ENCODE measurements at regions not wholly inside any gene's neighbourhood (a gene's known extent, or its start where the extent isn't known, plus 50 kb on each side); places are given as distances from the start of the nearest gene placed in this dataset.

DNA sequence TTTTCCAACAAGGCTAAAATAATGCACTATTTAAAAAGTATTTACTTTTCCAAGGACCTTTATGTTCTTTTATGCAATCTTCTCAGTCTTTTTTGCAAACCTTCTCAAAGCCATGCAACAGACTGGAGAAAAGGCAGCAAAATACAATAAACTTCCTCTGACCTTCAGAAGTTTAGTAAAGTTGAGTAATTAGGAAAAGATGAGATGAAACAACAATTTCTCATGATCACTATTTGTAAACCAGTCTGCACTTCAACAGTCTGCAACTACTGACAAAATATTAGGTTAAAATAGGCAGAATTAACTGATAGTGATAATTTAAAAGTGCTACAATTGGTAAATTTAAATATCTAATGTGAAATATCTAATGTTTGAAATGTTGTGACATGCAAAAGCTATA is 884.9 kb upstream of the PCDH10 start:
- no peak for DNase-seq (ENCODE audit: low read depth, low spot score)

- no peak for DNase-seq (ENCODE audit: low read depth, low spot score)
These were observed 882.7 kb upstream of the PCDH10 start for GRCh38 chr4:132266374-132266773.

DNA sequence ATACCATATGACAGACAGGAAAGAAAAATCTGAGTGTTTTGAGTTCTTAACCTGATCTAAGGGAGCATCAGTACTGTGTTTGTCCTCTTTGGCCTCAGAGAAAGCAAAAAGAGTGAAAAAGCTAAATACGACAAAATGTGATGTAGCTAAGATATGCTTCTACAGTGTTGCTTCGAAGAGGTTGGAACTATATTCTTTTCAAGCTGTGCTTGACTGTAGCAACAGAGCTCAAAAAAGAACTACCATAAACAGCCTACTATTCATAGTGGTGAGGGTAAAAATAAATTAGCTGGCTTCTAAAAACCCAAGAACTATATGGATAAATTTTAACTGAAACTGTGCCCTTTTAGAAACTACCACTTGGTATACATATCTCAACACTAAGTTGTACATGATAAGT is 881.8 kb upstream of the PCDH10 start:
- no peak for DNase-seq (ENCODE audit: low read depth, low spot score)

DNA sequence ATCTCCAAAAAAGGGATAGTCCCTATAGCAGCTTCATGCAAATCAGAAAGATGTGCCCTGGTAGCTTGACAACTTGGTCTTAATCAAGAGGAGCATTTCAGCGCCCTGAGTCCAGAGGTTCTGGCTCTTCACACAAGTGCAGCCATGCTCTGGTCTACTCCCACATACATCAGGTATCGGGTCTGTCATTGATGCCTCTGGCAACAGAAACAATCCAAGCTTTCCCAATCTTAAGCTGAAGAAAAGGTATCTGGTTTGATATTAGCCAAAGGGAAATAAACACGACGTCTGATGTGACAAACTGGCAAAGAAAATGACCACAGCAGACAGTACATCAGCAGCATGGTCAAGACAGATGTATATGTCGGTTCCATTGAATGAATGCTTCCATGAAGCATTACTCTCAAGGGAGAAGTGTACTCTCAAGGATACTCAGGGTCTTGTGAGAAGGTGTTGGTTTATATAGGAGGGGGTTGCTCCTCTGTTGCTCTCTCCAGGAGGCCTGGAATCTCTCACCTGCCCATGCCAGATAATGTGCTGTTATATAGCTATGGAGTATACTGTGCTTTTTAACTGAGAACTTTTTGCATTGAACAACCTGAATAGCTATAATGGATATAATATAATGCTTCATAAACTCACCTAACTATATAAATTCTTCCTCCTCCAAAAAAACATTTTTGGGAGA is 879.6 kb upstream of the PCDH10 start:
- DNase-seq (ENCODE audit: low read depth, low spot score), result no peak

- DNase-seq (ENCODE audit: low read depth, low spot score), result no peak
These were observed 873.4 kb upstream of the PCDH10 start for GRCh38 chr4:132275583-132276121.

DNA sequence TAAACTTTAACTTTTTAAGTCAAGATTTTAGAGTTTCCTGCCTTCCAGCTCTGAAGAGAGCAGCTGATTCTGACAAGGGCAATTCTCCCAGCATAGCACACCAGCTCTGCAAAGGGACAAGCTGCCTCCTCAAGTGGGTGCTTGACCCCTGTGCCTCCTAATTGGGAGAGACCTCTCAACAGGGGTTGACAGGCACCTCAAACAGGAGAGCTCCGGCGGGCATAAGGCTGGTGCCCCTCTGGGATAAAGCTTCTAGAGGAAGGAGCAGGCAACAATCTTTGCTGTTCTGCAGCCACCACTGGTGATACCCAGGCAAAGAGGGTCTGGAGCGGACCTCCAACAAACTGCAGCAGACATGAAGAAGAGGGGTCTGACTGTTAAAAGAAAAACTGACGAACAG is 872.9 kb upstream of the PCDH10 start:
- no peak for DNase-seq (ENCODE audit: low read depth, low spot score)

DNA sequence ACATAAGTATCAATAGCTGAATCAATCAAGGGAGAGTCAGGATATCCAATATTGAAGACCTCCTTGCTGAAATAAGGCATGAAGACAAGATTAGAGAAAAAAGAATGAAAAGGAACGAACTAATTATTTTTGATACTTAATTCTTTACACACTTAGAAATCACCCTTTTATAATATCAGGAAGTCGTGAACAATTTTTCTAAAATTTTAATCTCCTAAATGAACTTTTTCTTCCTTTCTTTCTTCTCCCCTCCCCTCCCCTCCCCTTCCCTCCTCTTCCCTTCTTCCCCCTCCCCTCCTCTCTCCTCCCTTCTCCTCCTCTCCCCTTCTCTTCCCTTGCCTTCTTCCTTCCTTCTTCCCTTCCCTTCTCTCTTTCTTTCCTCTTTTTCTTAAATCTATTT is 872.1 kb upstream of the PCDH10 start:
- no peak for DNase-seq (ENCODE audit: low read depth, low spot score)

GRCh38 chr4:132281733-132282132 is 867.4 kb upstream of the PCDH10 start:
- no peak for DNase-seq (ENCODE audit: low read depth, low spot score)

- no peak for DNase-seq (ENCODE audit: low read depth, low spot score)
These were observed 864.1 kb upstream of the PCDH10 start for GRCh38 chr4:132284910-132285426.

- no peak for DNase-seq (ENCODE audit: low read depth, low spot score)
These were observed 851.7 kb upstream of the PCDH10 start for GRCh38 chr4:132297346-132297745.

GRCh38 chr4:132299841-132300240 is 849.3 kb upstream of the PCDH10 start:
- no peak for DNase-seq (ENCODE audit: low read depth, low spot score)

- DNase-seq (ENCODE audit: low read depth, low spot score), result no peak
These were observed 836.6 kb upstream of the PCDH10 start for GRCh38 chr4:132312521-132312920.

GRCh38 chr4:132313852-132314251 is 835.2 kb upstream of the PCDH10 start:
- no peak for DNase-seq (ENCODE audit: low read depth, low spot score)

- DNase-seq (ENCODE audit: low read depth, low spot score), result no peak
These were observed 832.4 kb upstream of the PCDH10 start for GRCh38 chr4:132316738-132317137.

- DNase-seq (ENCODE audit: low read depth, low spot score), result no peak
These were observed 831.2 kb upstream of the PCDH10 start for GRCh38 chr4:132317923-132318322.

DNA sequence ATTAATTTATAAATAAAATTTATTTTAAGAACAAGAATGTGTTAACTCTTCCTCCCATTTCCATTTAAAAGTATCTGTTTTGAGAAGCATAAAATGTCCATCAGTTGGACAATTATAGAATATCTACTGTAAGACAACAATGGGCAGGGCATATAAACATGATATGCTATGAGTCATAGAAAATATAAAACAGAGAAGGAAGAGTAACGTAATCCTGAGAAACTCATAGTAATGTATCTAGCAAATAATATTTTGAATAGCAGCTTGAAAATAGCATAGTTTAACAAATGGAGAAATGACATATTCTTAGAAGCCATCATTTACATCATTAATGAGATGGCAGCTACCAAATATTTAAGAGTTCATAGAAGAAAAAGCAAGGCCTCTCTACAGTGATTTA is 820.3 kb upstream of the PCDH10 start:
- no peak for DNase-seq (ENCODE audit: low read depth, low spot score)

DNA sequence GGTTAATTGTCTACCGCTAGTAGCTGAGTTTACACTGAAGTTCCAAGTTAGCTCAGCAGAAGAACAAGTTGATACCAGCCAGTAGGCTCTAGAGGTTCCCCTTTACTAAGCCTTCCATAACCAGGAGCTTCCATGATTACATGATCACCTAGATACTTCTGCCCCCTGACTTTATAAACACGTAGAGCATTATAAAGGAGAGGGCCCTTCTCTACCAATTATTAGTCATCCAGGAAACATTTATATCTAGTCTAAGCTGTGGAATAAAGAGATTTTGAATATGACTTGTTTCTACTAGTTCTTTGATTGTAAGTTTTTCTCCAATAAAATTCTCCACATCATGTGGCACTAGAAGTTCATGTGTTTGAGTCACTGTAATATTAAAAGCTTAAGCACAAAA is 818.1 kb upstream of the PCDH10 start:
- no peak for DNase-seq (ENCODE audit: low read depth, low spot score)

DNA sequence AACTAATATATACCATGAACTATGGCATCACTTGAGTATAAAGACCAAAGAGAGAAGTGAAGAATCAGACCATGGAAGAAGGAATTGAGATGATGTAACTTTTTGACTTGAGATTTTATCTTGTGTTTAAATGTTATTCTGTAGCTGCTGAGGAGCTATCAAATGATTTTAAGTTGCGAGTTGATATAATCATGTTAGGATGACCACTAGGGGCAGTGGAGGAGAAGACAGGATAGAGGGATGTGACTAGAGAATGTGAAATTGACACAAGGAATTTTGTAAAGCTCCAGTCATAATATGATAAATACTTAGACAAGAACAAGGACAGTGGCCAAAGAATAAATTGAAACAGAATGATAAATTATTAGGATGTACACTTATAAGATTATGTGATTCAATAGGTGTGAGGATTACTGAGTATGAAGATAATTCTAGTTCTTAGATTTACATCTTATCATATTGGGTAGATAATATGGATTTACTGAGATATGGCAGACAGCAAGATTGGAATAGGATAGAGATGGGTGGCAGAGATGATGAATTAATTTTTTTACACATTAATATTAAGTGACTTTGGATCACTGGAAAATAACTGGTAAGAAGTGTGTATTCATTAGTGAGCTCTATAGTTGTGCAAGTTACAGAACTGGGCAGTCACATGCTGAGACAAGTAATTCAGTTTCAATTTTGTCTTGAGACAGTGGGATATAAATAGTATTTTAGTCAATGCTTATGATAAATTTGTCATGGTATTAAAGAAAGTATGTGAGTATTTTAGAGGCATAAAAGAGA is 816.0 kb upstream of the PCDH10 start:
- DNase-seq (ENCODE audit: low read depth, low spot score), result no peak

GRCh38 chr4:132333724-132334047 is 815.4 kb upstream of the PCDH10 start:
- DNase-seq (ENCODE audit: low read depth, low spot score), result no peak

DNA sequence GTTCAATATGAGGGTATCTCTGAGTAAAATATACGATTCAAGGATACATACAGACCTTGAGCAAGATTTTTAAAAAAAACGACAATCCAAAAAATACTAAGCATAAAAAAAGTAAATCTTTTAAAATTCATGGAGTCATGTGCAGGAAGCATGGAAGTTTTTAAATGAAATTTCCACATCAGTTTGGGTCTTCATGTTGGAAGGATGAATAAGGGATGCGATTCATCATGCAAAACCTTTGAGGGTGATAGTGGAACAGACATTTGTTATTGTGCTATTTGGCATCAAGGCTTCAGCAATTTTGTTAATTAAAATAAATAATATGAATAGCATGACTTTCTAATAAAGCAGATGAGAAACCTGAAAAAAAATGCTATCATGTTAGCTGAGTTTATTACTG is 815.0 kb upstream of the PCDH10 start:
- no peak for DNase-seq (ENCODE audit: low read depth, low spot score)

DNA sequence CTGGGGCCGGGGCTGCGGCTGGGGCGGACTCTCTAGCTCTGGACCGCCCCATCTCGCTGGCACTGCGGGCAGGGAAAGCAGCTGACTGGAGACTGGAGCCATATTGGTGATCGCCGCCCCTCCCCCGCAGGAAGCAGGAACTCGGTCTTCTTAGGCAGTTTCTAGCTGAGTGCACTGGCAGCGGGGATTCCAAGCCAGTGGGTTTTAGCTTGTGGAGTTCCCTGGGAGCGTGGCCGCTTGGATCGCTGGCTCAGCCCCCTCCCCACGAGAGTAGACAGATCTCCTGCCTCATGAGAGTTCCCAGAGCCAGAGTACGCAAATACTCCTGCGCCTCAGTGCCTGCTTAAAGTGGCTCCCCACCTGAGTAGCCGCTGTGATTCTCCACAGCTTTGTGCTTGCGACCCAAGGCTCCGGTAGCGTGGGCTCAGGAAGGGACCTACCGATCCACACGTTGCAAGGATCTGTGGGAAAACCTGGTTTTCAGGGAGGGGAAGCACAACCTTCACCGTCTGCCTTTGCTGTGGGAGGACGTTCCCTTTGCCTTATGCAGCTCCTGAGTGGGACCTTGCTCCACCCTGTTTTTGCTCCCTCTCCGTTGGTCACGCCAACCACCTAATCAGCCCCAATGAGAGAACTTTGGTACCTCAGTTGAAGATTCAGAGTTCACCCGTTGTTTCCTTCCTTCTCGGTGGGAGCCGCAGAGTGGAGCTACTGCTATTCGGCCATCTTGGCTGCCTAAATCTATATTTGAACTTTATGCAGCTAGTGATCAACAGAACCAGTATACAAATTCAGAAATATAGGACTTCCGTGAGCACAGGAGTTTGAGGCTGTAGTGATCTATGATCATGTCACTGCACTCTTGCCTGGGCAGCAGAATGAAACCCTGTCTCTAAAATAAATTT is 803.9 kb upstream of the PCDH10 start:
- DNase-seq (ENCODE audit: low read depth, low spot score), result no peak

DNA sequence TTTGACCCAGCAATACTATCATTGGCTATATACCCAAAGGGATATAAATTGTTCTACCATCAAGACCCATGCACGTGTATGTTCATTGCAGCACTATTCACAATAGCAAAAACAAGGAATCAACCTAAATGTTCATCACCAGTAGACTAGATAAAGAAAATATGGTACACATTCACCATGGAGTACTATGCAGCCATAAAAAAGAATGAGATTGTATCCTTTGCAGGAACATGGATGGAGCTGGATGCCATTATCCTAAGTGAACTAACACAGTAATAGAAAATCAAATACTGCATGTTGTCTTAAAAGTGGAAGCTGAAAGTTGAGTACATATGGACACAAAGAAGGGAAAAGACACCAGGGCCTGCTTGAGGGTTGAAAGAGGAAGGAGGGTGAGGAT is 803.1 kb upstream of the PCDH10 start:
- DNase-seq (ENCODE audit: low read depth, low spot score), result no peak
